Endothelial cell of umbilical vein (primary cell): ENCODE measurements at regions not wholly inside any gene's neighbourhood (a gene's known extent, or its start where the extent isn't known, plus 50 kb on each side); places are given as distances from the start of the nearest gene placed in this dataset.

Experiments
- BruUV-seq: library from RNA; stranded (reverse); fragments of 400-500 nt; replicated peaks from 2 replicates; lab custom pipeline; 2021; lab: Mats Ljungman, UMichigan
- CTCF ChIA-PET: fragments of 300-600, 350-600 bp; sonication (Branson Sonifier 250); formaldehyde crosslinking; loops from one replicate; lab custom pipeline; 2021; ENCODE audit warnings: antibody characterized with exemption, inconsistent platforms; lab: Charles Lee
- POLR2A ChIA-PET: fragments of 300-600, 350-600 bp; sonication (Branson Sonifier 250); formaldehyde crosslinking; loops from one replicate; lab custom pipeline; 2021; ENCODE audit warnings: antibody characterized with exemption, inconsistent platforms; lab: Charles Lee
- DNase-seq: peaks from one replicate; pipeline ENCODE4 v3.0.0-alpha.2; 2011; ENCODE audit warnings: low read depth, low spot score
- FAIRE-seq: peaks from 2 replicates; lab custom pipeline; 2011; peaks lifted over from hg19 to GRCh38; lab: Jason Lieb, UNC
- H2AFZ ChIP-seq: 2 replicates; pipeline ENCODE4 v1.6.0; 2012; ENCODE audit warnings: low read depth, low read length, control low read depth, inconsistent platforms
- H3K27ac ChIP-seq: 2 replicates; pipeline ENCODE4 v1.5.1; 2011; ENCODE audit warnings: low read depth, mild to moderate bottlenecking, control low read depth, low read length, moderate library complexity; ENCODE audit not compliant: insufficient read depth
- H3K27me3 ChIP-seq, 2 experiments: 2 replicates each; pipeline versions ENCODE4 v1.6.0 to v1.6.1; 2011; ENCODE audit warnings: low read length in 2 of 2, mixed read lengths in 1 of 2; ENCODE audit not compliant: control insufficient read depth in 2 of 2, insufficient read depth in 2 of 2
- H3K36me3 ChIP-seq, 2 experiments: 2 replicates in 1 of 2; 3 replicates in 1 of 2; pipeline ENCODE4 v1.5.1; 2011; ENCODE audit warnings: low read length in 2 of 2, mild to moderate bottlenecking in 1 of 2, moderate library complexity in 1 of 2; ENCODE audit not compliant: control insufficient read depth in 2 of 2, insufficient read depth in 2 of 2; ENCODE audit errors: extremely low read depth in 1 of 2
- H3K4me1 ChIP-seq: 3 replicates; pipeline ENCODE4 v1.5.1; 2011; ENCODE audit warnings: mild to moderate bottlenecking, low read length; ENCODE audit not compliant: control insufficient read depth, insufficient read depth; ENCODE audit errors: extremely low read depth
- H3K4me2 ChIP-seq: 2 replicates; pipeline ENCODE4 v1.6.1; 2011; ENCODE audit warnings: low read length, control low read depth, mixed read lengths; ENCODE audit not compliant: insufficient read depth
- H3K4me3 ChIP-seq, 3 experiments: fragments of 200-600 bp in 1 of 3; sonication (generic), shearing (Covaris generic) in 1 of 3; replicated peaks in 1 of 3; 2 replicates each; pipeline ENCODE4 v1.5.1; 2011 to 2016; ENCODE audit warnings: control low read depth in 3 of 3, low read length in 3 of 3, mild to moderate bottlenecking in 2 of 3, inconsistent platforms in 1 of 3, low read depth in 1 of 3, moderate library complexity in 1 of 3; ENCODE audit not compliant: insufficient read depth in 1 of 3
- H3K79me2 ChIP-seq: 2 replicates; pipeline ENCODE4 v1.6.0; 2012; ENCODE audit warnings: low read length, inconsistent platforms; ENCODE audit not compliant: control insufficient read depth, insufficient read depth
- H3K9ac ChIP-seq: replicated peaks from 2 replicates; pipeline ENCODE3; 2011; ENCODE audit warnings: low read length, control low read depth; ENCODE audit not compliant: insufficient read depth; ENCODE audit errors: extremely low read depth
- H3K9me1 ChIP-seq: replicated peaks from 3 replicates; pipeline ENCODE4 v1.6.0; 2011; ENCODE audit warnings: mild to moderate bottlenecking, low read length; ENCODE audit not compliant: control insufficient read depth, insufficient read depth; ENCODE audit errors: extremely low read depth
- H3K9me3 ChIP-seq: replicated peaks from 2 replicates; pipeline ENCODE4 v1.5.1; 2012; ENCODE audit warnings: low read length, inconsistent platforms; ENCODE audit not compliant: control insufficient read depth, insufficient read depth
- H4K20me1 ChIP-seq: replicated peaks from 2 replicates; pipeline ENCODE3; 2011; ENCODE audit warnings: mild to moderate bottlenecking, low read length; ENCODE audit not compliant: control insufficient read depth, insufficient read depth; ENCODE audit errors: extremely low read depth
- EZH2 ChIP-seq: IDR thresholded peaks from 2 replicates; pipeline ENCODE4 v1.6.1; 2012; ENCODE audit warnings: borderline replicate concordance, low read depth, mild to moderate bottlenecking, moderate library complexity, low read length, inconsistent platforms; ENCODE audit not compliant: severe bottlenecking
- FOS ChIP-seq: IDR thresholded peaks from 2 replicates; pipeline ENCODE4 v1.6.1; 2011; ENCODE audit warnings: mild to moderate bottlenecking, low read length, moderate library complexity, borderline replicate concordance; ENCODE audit not compliant: insufficient read depth
- GATA2 ChIP-seq: IDR thresholded peaks from 2 replicates; pipeline ENCODE4 v1.7.0; 2011; ENCODE audit warnings: low read depth, mild to moderate bottlenecking, moderate library complexity, mixed read lengths, low read length; ENCODE audit not compliant: insufficient read length, insufficient read depth
- JUN ChIP-seq: IDR thresholded peaks from 2 replicates; pipeline ENCODE4 v1.6.1; 2011; ENCODE audit warnings: borderline replicate concordance, low read depth; ENCODE audit not compliant: insufficient read length, insufficient read depth
- MYC ChIP-seq: IDR thresholded peaks from one replicate; pipeline ENCODE4 v1.6.1; 2011; ENCODE audit warnings: mild to moderate bottlenecking, low read depth, low read length
- POLR2A ChIP-seq: IDR thresholded peaks from 2 replicates; pipeline ENCODE4 v1.6.1; 2012; ENCODE audit warnings: low read depth, mild to moderate bottlenecking, control low read depth, low read length
- POLR2AphosphoS5 ChIP-seq: IDR thresholded peaks from 2 replicates; pipeline ENCODE4 v1.6.1; 2012; ENCODE audit warnings: low read depth, mild to moderate bottlenecking, control low read depth, low read length, moderate library complexity; ENCODE audit not compliant: insufficient read depth
- dilution Hi-C: fragments of 300-500 bp; cut with MboI; formaldehyde crosslinking; loops from one replicate; pipeline ENCODE4 v1.15.0; 2019; ENCODE audit warnings: low sequenced_read_pairs; ENCODE audit not compliant: extremely low pct_ligation_motif_present
- intact Hi-C: fragments of 100-400 bp; cut with micrococcal nuclease; formaldehyde crosslinking; loops from one replicate; pipeline ENCODE4 v1.10.0; 2022
- TF ChIP-seq, protein P1 (sequence below): IDR thresholded peaks from 2 replicates; pipeline ENCODE4 v1.6.1; 2011; ENCODE audit not compliant: insufficient read depth, insufficient read length
- TF ChIP-seq, protein P2 (sequence below), 2 donors: IDR thresholded peaks; 1 replicate in 1 of 2; 2 replicates in 1 of 2; pipeline ENCODE4 v1.5.1; 2011; ENCODE audit warnings: low read length in 2 of 2, mild to moderate bottlenecking in 2 of 2, moderate library complexity in 2 of 2, control low read depth in 1 of 2, inconsistent platforms in 1 of 2, low read depth in 1 of 2; ENCODE audit not compliant: insufficient read depth in 1 of 2; ENCODE audit errors: extremely low read depth in 1 of 2

DNA sequence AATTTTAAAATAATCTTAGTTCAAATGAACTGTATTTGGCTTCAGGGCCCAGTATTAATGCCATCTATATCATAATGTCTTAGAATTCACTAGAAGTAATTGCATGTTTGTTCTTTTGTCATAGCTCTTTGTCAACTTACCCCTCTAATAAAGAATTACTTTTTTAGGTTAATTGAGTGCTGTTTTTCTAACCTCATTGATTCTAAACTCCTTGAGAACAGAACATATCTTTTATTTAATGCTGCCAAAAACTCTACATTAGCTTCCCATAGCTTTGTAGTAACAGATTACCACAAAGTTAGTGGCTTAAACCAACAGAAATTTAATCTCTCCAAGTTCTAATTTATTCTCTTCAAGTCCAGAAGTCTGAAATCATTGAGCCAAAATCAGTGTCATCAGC lies 242.4 kb downstream of the LURAP1L start:
- DNase-seq (no peak), FAIRE-seq (no peak)
- dilution Hi-C loops: no loop called here
- ChIA-PET CTCF (no interaction called here), POLR2A (no interaction called here)
- Histone ChIP-seq H4K20me1 (no peaks in the 10 kb centered on the region), H3K9ac (no peak overlapping the region), H3K27ac (no peak overlapping the region), H3K36me3 (no peaks in the 10 kb centered on the region), H3K79me2 (no peaks in the 10 kb centered on the region), H3K4me3 (no peak overlapping the region), H3K27me3 (no peaks in the 10 kb centered on the region), H3K4me2 (no peak overlapping the region), H3K4me1 (no peaks in the 10 kb centered on the region), H2AFZ (no peak overlapping the region), H3K9me1 (no peaks in the 10 kb centered on the region), H3K9me3 (no peaks in the 10 kb centered on the region)
- TF ChIP-seq POLR2AphosphoS5 (no peak), FOS (no peak), POLR2A (no peak), GATA2 (no peak), JUN (no peak), MYC (no peak), EZH2 (no peak)
- TF ChIP-seq, protein P1, sequence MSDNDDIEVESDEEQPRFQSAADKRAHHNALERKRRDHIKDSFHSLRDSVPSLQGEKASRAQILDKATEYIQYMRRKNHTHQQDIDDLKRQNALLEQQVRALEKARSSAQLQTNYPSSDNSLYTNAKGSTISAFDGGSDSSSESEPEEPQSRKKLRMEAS: no peak
- TF ChIP-seq, protein P2, sequence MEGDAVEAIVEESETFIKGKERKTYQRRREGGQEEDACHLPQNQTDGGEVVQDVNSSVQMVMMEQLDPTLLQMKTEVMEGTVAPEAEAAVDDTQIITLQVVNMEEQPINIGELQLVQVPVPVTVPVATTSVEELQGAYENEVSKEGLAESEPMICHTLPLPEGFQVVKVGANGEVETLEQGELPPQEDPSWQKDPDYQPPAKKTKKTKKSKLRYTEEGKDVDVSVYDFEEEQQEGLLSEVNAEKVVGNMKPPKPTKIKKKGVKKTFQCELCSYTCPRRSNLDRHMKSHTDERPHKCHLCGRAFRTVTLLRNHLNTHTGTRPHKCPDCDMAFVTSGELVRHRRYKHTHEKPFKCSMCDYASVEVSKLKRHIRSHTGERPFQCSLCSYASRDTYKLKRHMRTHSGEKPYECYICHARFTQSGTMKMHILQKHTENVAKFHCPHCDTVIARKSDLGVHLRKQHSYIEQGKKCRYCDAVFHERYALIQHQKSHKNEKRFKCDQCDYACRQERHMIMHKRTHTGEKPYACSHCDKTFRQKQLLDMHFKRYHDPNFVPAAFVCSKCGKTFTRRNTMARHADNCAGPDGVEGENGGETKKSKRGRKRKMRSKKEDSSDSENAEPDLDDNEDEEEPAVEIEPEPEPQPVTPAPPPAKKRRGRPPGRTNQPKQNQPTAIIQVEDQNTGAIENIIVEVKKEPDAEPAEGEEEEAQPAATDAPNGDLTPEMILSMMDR (IDR thresholded peaks at IDR 0.05; ENCODE audit: extremely low read depth in 1 of 2, insufficient read depth in 1 of 2, low read depth in 1 of 2, low read length in 2 of 2): no peak
- no TSS peak for BruUV-seq
- intact Hi-C loops: no loop called here
